ENCODE measurements at regions not wholly inside any gene's neighbourhood (a gene's known extent, or its start where the extent isn't known, plus 50 kb on each side); places are given as distances from the start of the nearest gene placed in this dataset.
A peak's percentile ranks its signal among the peaks of the same experiment; 100 is the strongest.
"Not testable (repeated sequence)": the region's sequence is repeated elsewhere in the genome, so short reads cannot be mapped to it uniquely, and the experiment has no call there.

DNA sequence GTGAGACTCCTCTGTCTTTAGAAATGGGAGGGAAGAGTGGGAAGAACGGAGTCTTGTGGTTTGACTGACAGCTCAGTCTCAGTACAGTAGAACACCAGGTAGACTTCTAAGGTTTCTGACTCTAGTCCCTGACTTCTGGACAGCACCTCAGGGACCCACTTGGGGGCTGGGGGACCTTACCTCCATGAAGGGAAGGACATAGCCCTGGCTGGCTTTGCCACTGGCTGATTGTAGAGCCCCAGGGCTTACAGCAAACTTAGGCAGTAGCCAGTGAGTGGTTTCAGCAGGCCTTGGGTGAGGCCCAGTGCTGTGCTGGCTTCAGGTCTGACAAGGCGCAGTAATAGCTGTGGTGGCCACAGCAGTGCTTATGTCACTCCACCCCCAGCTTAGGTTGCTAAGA, 290.0 kb upstream of the PRR16 start:
- DNase-seq (ENCODE audit: low spot score), result no peak
- TF ChIP-seq CTCF (IDR thresholded peaks at IDR 0.05), result no peak
- no peaks in the 10 kb centered on the region for H3K9me3 Mint-ChIP-seq (ENCODE audit: low read depth)
- H3K36me3 Mint-ChIP-seq (ENCODE audit: low read depth), result no peaks in the 10 kb centered on the region
- H3K4me3 Mint-ChIP-seq (ENCODE audit: unreplicated experiment), result no peak overlapping the region
- H3K27me3 Mint-ChIP-seq (ENCODE audit: low read depth), result peaks cover 8% of the 10 kb centered on the region
- H3K4me1 Mint-ChIP-seq (ENCODE audit: low read depth), result no peaks in the 10 kb centered on the region
- H3K27ac Mint-ChIP-seq (ENCODE audit: unreplicated experiment), result no peak overlapping the region

DNA sequence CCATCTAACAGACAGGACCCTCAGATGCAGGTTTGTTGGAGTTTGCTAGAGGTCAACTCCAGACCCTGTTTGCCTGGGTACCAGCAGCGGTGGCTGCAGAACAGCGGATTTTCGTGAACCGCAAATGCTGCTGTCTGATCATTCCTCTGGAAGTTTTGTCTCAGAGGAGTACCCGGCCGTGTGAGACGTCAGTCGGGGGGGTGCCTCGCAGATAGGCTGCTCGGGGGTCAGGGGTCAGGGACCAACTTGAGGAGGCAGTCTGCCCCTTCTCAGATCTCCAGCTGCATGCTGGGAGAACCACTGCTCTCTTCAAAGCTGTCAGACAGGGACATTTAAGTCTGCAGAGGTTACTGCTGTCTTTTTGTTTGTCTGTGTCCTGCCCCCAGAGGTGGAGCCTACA, 282.9 kb upstream of the PRR16 start:
- not testable (repeated sequence) for H3K27ac Mint-ChIP-seq (ENCODE audit: unreplicated experiment); H3K4me1 Mint-ChIP-seq (ENCODE audit: low read depth); H3K4me3 Mint-ChIP-seq (ENCODE audit: unreplicated experiment); H3K36me3 Mint-ChIP-seq (ENCODE audit: low read depth)
- Mint-ChIP-seq H3K27me3 (ENCODE audit: low read depth) (peaks cover 11% of the 10 kb centered on the region), H3K9me3 (ENCODE audit: low read depth) (peaks cover 16% of the 10 kb centered on the region)
- peak; percentile 70 for DNase-seq (ENCODE audit: low spot score)

- H3K4me3 Mint-ChIP-seq (ENCODE audit: unreplicated experiment); H3K27ac Mint-ChIP-seq (ENCODE audit: unreplicated experiment); H3K4me1 Mint-ChIP-seq (ENCODE audit: low read depth); H3K36me3 Mint-ChIP-seq (ENCODE audit: low read depth); DNase-seq (ENCODE audit: low spot score); H3K9me3 Mint-ChIP-seq (ENCODE audit: low read depth): not testable (repeated sequence)
- H3K27me3 Mint-ChIP-seq (ENCODE audit: low read depth), result peaks cover 39% of the 10 kb centered on the region
Observed at GRCh38 chr5:120194650-120195049, 269.4 kb upstream of the PRR16 start.

DNA sequence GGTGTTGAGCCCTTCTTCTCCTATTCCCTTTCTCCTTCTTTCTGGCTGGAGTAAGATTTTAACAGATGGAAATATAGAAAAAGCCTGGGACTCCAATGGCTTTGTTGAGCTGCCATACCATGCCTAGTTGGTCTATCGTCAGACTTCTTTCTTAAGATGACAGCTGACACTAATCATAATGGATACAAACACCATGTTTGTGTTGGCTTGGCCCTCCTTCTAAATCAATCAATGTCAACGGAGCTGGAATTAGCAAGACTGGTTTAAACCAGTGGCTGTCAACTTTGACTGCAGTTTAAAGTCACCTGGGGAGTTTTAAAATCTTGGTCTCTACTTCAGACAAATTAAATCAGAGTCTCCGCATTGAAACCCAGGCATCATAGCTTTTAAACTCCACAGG, 264.5 kb upstream of the PRR16 start:
- H3K27ac Mint-ChIP-seq (ENCODE audit: unreplicated experiment), result no peak overlapping the region
- DNase-seq (ENCODE audit: low spot score), result no peak
- H3K4me3 Mint-ChIP-seq (ENCODE audit: unreplicated experiment), result no peak overlapping the region
- peaks cover 3% of the 10 kb centered on the region for H3K9me3 Mint-ChIP-seq (ENCODE audit: low read depth)
- no peaks in the 10 kb centered on the region for H3K4me1 Mint-ChIP-seq (ENCODE audit: low read depth)
- no peaks in the 10 kb centered on the region for H3K36me3 Mint-ChIP-seq (ENCODE audit: low read depth)
- H3K27me3 Mint-ChIP-seq (ENCODE audit: low read depth), result peaks cover 30% of the 10 kb centered on the region
- TF ChIP-seq CTCF (IDR thresholded peaks at IDR 0.05), result no peak

DNA sequence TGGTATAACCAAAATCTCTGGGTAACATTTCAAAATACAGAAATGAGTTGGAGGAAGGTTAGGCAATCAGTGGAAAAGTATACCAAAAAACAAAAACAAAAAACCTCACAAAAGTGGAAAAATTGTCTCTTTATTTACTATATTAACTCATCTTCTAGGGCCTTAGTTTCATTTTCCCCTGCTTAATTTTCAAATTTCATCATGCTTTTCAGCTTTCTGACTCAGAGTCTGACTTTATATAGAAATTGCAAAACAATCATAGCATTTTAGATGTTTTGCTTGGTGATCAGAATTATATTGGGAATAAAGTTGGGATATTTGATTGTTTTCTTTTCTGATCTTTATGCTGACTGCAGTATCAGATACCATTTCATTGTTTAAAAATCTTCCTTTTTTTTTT, 257.0 kb upstream of the PRR16 start:
- TF ChIP-seq CTCF (IDR thresholded peaks at IDR 0.05), result no peak
- H3K4me3 Mint-ChIP-seq (ENCODE audit: unreplicated experiment), result no peak overlapping the region
- no peak overlapping the region for H3K27ac Mint-ChIP-seq (ENCODE audit: unreplicated experiment)
- H3K9me3 Mint-ChIP-seq (ENCODE audit: low read depth), result peaks cover 13% of the 10 kb centered on the region
- no peaks in the 10 kb centered on the region for H3K4me1 Mint-ChIP-seq (ENCODE audit: low read depth)
- peaks cover 27% of the 10 kb centered on the region for H3K27me3 Mint-ChIP-seq (ENCODE audit: low read depth)
- DNase-seq (ENCODE audit: low spot score), result no peak
- no peaks in the 10 kb centered on the region for H3K36me3 Mint-ChIP-seq (ENCODE audit: low read depth)

DNA sequence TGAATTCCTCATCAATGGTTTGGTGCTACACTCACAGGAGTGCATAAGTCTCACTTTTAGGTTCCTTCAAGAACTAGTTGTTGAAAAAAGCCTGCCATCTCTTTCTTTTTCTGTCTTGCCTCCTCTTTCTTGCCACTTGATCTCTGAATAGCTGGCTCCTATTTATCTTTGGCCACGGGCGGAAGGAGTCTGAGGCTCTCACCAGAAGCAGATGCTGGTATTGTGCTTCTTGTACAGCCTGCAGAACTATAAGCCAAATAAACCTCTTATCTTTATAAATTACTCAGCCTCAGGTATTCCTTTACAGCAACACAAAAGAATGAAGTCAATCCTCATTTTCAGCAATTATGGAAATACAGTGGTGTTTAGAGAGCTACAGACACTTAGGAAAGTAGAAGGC, 247.1 kb upstream of the PRR16 start:
- H3K4me1 Mint-ChIP-seq (ENCODE audit: low read depth), result no peaks in the 10 kb centered on the region
- H3K27me3 Mint-ChIP-seq (ENCODE audit: low read depth), result peaks cover 10% of the 10 kb centered on the region
- H3K36me3 Mint-ChIP-seq (ENCODE audit: low read depth), result no peaks in the 10 kb centered on the region
- TF ChIP-seq CTCF (IDR thresholded peaks at IDR 0.05), result no peak
- no peak overlapping the region for H3K27ac Mint-ChIP-seq (ENCODE audit: unreplicated experiment)
- peaks cover 3% of the 10 kb centered on the region for H3K9me3 Mint-ChIP-seq (ENCODE audit: low read depth)
- DNase-seq (ENCODE audit: low spot score), result no peak
- no peak overlapping the region for H3K4me3 Mint-ChIP-seq (ENCODE audit: unreplicated experiment)

Data from chondrocyte (in vitro differentiated cells).